Suprapubic skin (tissue), 3 donors: ENCODE measurements at regions not wholly inside any gene's neighbourhood (a gene's known extent, or its start where the extent isn't known, plus 50 kb on each side); places are given as distances from the start of the nearest gene placed in this dataset.

Experiments used
- CTCF ChIP-seq, 2 donors: fragments of 200-600 bp in 1 of 2; fragments of 450-650 bp in 1 of 2; sonication (generic) in 1 of 2; IDR thresholded peaks; one replicate each; pipeline ENCODE4 v1.5.1; 2016 to 2019; ENCODE audit warnings: antibody characterized with exemption in 2 of 2, mild to moderate bottlenecking in 1 of 2, moderate library complexity in 1 of 2
- POLR2A ChIP-seq, 2 donors: fragments of 450-650 bp; IDR thresholded peaks; one replicate each; pipeline ENCODE4 v1.6.1; 2017; ENCODE audit warnings: antibody characterized with exemption in 2 of 2, mild to moderate bottlenecking in 2 of 2, moderate library complexity in 2 of 2

GRCh38 chr20:11832851-11833250 is 84.8 kb upstream of the BTBD3 start:
- TF ChIP-seq POLR2A (IDR thresholded peaks at IDR 0.05) (no peak), CTCF (IDR thresholded peaks at IDR 0.05) (no peak)
